OCI-LY7 (cell line): ENCODE measurements at regions not wholly inside any gene's neighbourhood (a gene's known extent, or its start where the extent isn't known, plus 50 kb on each side); places are given as distances from the start of the nearest gene placed in this dataset.

ENCODE experiments used
- BruUV-seq: library from RNA; stranded (reverse); fragments of 400-500 nt; replicated peaks from 2 replicates; lab custom pipeline; 2021; lab: Mats Ljungman, UMichigan
- CTCF ChIA-PET: fragments of 300-600 bp; sonication (Branson Sonifier 250); formaldehyde crosslinking; loops from one replicate; lab custom pipeline; 2022; ENCODE audit warnings: antibody characterized with exemption; ENCODE audit not compliant: unreplicated experiment; lab: Charles Lee
- POLR2A ChIA-PET: fragments of 300-600 bp; sonication (Branson Sonifier 250); formaldehyde crosslinking; loops from one replicate; lab custom pipeline; 2022; ENCODE audit warnings: antibody characterized with exemption; lab: Charles Lee
- DNase-seq: peaks from one replicate; pipeline ENCODE4 v3.0.0-alpha.2; 2015; ENCODE audit warnings: low spot score
- H2AFZ ChIP-seq: fragments of 200-600 bp; sonication (generic), shearing (Covaris generic); 2 replicates; pipeline ENCODE4 v1.6.1; 2014; ENCODE audit warnings: mild to moderate bottlenecking, antibody characterized with exemption, low read length, moderate library complexity
- H3K27ac ChIP-seq: fragments of 200-600 bp; sonication (generic); 2 replicates; pipeline ENCODE4 v1.5.1; 2014; ENCODE audit warnings: mixed run types, low read depth, mild to moderate bottlenecking, moderate library complexity, low read length, inconsistent platforms; ENCODE audit not compliant: poor library complexity, severe bottlenecking
- H3K36me3 ChIP-seq: fragments of 200-600 bp; sonication (generic); 2 replicates; pipeline ENCODE4 v1.6.1; 2014; ENCODE audit warnings: mild to moderate bottlenecking, antibody characterized with exemption, low read length, moderate library complexity, mixed read lengths; ENCODE audit not compliant: insufficient read depth
- H3K4me1 ChIP-seq: fragments of 200-600 bp; sonication (generic); 2 replicates; pipeline ENCODE4 v1.5.1; 2014; ENCODE audit warnings: mild to moderate bottlenecking, low read length; ENCODE audit not compliant: insufficient read depth, poor library complexity, severe bottlenecking
- H3K4me2 ChIP-seq: fragments of 200-600 bp; sonication (generic); 2 replicates; pipeline ENCODE4 v1.6.1; 2014; ENCODE audit warnings: mild to moderate bottlenecking, low read length
- H3K4me3 ChIP-seq: fragments of 200-600 bp; sonication (generic); 2 replicates; pipeline ENCODE4 v1.5.1; 2014; ENCODE audit warnings: mild to moderate bottlenecking, low read depth, low read length; ENCODE audit not compliant: poor library complexity, severe bottlenecking
- H3K79me2 ChIP-seq: fragments of 200-600 bp; sonication (generic); 2 replicates; pipeline ENCODE4 v1.6.1; 2016; ENCODE audit warnings: low read depth, mild to moderate bottlenecking, low read length, moderate library complexity, mixed read lengths; ENCODE audit not compliant: insufficient read depth
- H3K9me2 ChIP-seq: fragments of 200-600 bp; sonication (generic); 2 replicates; pipeline ENCODE4 v1.6.1; 2016; ENCODE audit warnings: mild to moderate bottlenecking, low read length, mixed read lengths; ENCODE audit not compliant: insufficient read depth
- H3K9me3 ChIP-seq: fragments of 200-600 bp; sonication (generic); 2 replicates; pipeline ENCODE4 v1.6.1; 2014; ENCODE audit warnings: mild to moderate bottlenecking, mixed run types, low read length, mixed read lengths
- H4K20me1 ChIP-seq: fragments of 200-600 bp; sonication (generic); 2 replicates; pipeline ENCODE4 v1.6.1; 2014; ENCODE audit warnings: mild to moderate bottlenecking, antibody characterized with exemption, low read length, moderate library complexity, mixed read lengths; ENCODE audit not compliant: insufficient read depth
- CTCF ChIP-seq: fragments of 200-600 bp; sonication (generic); conservative IDR thresholded peaks from 2 replicates; pipeline ENCODE4 v1.5.1; 2014; ENCODE audit warnings: mild to moderate bottlenecking, antibody characterized with exemption, low read length, moderate library complexity, mixed read lengths
- EZH2phosphoT487 ChIP-seq: fragments of 200-600 bp; sonication (generic); IDR thresholded peaks from 2 replicates; pipeline ENCODE4 v1.6.1; 2018; ENCODE audit warnings: low read depth, borderline replicate concordance, mild to moderate bottlenecking, mixed run types, antibody characterized with exemption, low read length, moderate library complexity, mixed read lengths
- intact Hi-C: fragments of 100-400 bp; cut with micrococcal nuclease; formaldehyde crosslinking; loops from one replicate; pipeline ENCODE4 v1.10.0; 2022; ENCODE audit not compliant: unreplicated experiment

GRCh38 chr5:159393854-159394274, 63.6 kb upstream of the IL12B start:
- CTCF ChIA-PET, result no interaction called here
- TF ChIP-seq EZH2phosphoT487 (no peak), CTCF (no peak)
- Histone ChIP-seq H3K4me2 (no peak overlapping the region), H3K36me3 (no peaks in the 10 kb centered on the region), H2AFZ (no peak overlapping the region), H3K27ac (no peak overlapping the region), H4K20me1 (no peaks in the 10 kb centered on the region), H3K4me3 (no peak overlapping the region), H3K79me2 (no peaks in the 10 kb centered on the region), H3K9me2 (no peaks in the 10 kb centered on the region), H3K4me1 (no peaks in the 10 kb centered on the region), H3K9me3 (no peaks in the 10 kb centered on the region)
- POLR2A ChIA-PET, result interaction anchor here (0.9 kb wide), 1 partner anchor 569 kb away, joined by 3 read pairs; no protein-coding TSS in a partner anchor
- intact Hi-C loops, result no loop called here
- BruUV-seq, result no TSS peak
- DNase-seq, result no peak

GRCh38 chr5:159395202-159395601, 64.9 kb upstream of the IL12B start:
- TF ChIP-seq CTCF (no peak), EZH2phosphoT487 (no peak)
- Histone ChIP-seq H3K27ac (no peak overlapping the region), H3K36me3 (no peaks in the 10 kb centered on the region), H3K79me2 (no peaks in the 10 kb centered on the region), H3K4me3 (no peak overlapping the region), H2AFZ (no peak overlapping the region), H3K9me2 (no peaks in the 10 kb centered on the region), H3K4me1 (no peaks in the 10 kb centered on the region), H3K9me3 (no peaks in the 10 kb centered on the region), H3K4me2 (no peak overlapping the region), H4K20me1 (no peaks in the 10 kb centered on the region)
- no TSS peak for BruUV-seq
- CTCF ChIA-PET, result no interaction called here
- intact Hi-C loops, result no loop called here
- no peak for DNase-seq
- POLR2A ChIA-PET, result interaction anchor here (0.7 kb wide), 1 partner anchor 101 kb away, joined by 3 read pairs; no protein-coding TSS in a partner anchor

GRCh38 chr5:159398936-159399335, 68.6 kb upstream of the IL12B start:
- Histone ChIP-seq H3K4me2 (no peak overlapping the region), H2AFZ (no peak overlapping the region), H4K20me1 (no peaks in the 10 kb centered on the region), H3K79me2 (no peaks in the 10 kb centered on the region), H3K9me2 (no peaks in the 10 kb centered on the region), H3K4me3 (no peak overlapping the region), H3K27ac (no peak overlapping the region), H3K36me3 (no peaks in the 10 kb centered on the region), H3K9me3 (no peaks in the 10 kb centered on the region), H3K4me1 (no peaks in the 10 kb centered on the region)
- no peak for TF ChIP-seq CTCF
- no peak for TF ChIP-seq EZH2phosphoT487
- CTCF ChIA-PET, result no interaction called here
- intact Hi-C loops, result no loop called here
- DNase-seq, result no peak
- POLR2A ChIA-PET, result interaction anchor here (0.7 to 1.4 kb wide), 4 partner anchors 10 to 35 kb away, joined by 3 to 7 read pairs (median 4); no protein-coding TSS in a partner anchor
- BruUV-seq, result no TSS peak
